Naive thymus-derived CD4-positive, alpha-beta T cell (primary cell): ENCODE measurements at regions not wholly inside any gene's neighbourhood (a gene's known extent, or its start where the extent isn't known, plus 50 kb on each side); places are given as distances from the start of the nearest gene placed in this dataset.

ENCODE experiments used
- ATAC-seq: fragments of 150-1000 bp; cut with Tn5 transposase; 2 replicates; pipeline ENCODE4 v1.10.0; 2021; ENCODE audit warnings: mild to moderate bottlenecking, moderate library complexity
- CTCF ChIA-PET: fragments of 350-600 bp; sonication (Branson Sonifier 250); formaldehyde crosslinking; loops from one replicate; lab custom pipeline; 2021; ENCODE audit warnings: antibody characterized with exemption; lab: Charles Lee
- POLR2A ChIA-PET: fragments of 350-600 bp; sonication (Branson Sonifier 250); formaldehyde crosslinking; loops from one replicate; lab custom pipeline; 2021; ENCODE audit warnings: antibody characterized with exemption, inconsistent platforms; lab: Charles Lee
- DNase-seq, 9 donors: peaks; one replicate each; pipeline versions ENCODE4 v3.0.0 to v3.0.0-alpha.2; 2020 to 2022; ENCODE audit warnings: mixed read lengths in 1 of 9
- H3K27ac ChIP-seq: one replicate; pipeline ENCODE4 v1.7.0; 2013; ENCODE audit warnings: mild to moderate bottlenecking, low read depth, low read length, moderate library complexity
- H3K27me3 ChIP-seq, 2 donors: one replicate each; pipeline ENCODE4 v1.7.0; 2013; ENCODE audit warnings: low read length in 2 of 2, mild to moderate bottlenecking in 2 of 2, moderate library complexity in 2 of 2; ENCODE audit not compliant: control insufficient read depth in 2 of 2, insufficient read depth in 2 of 2
- H3K36me3 ChIP-seq, 3 experiments: 1 replicate in 2 of 3; 2 replicates in 1 of 3; pipeline ENCODE4 v1.7.0; 2013; ENCODE audit warnings: low read length in 3 of 3, mild to moderate bottlenecking in 3 of 3, moderate library complexity in 1 of 3; ENCODE audit not compliant: insufficient read depth in 3 of 3, control insufficient read depth in 2 of 3
- H3K4me1 ChIP-seq, 2 donors: one replicate each; pipeline ENCODE4 v1.7.0; 2013; ENCODE audit warnings: low read length in 2 of 2, mild to moderate bottlenecking in 2 of 2, moderate library complexity in 1 of 2; ENCODE audit not compliant: control insufficient read depth in 2 of 2, insufficient read depth in 2 of 2
- H3K4me3 ChIP-seq: 2 replicates; pipeline ENCODE4 v1.7.0; 2013; ENCODE audit warnings: mild to moderate bottlenecking, low read length
- H3K9me3 ChIP-seq, 3 experiments: 1 replicate in 2 of 3; 2 replicates in 1 of 3; pipeline ENCODE4 v1.7.0; 2013; ENCODE audit warnings: low read length in 3 of 3; ENCODE audit not compliant: control insufficient read depth in 2 of 3
- H3K27ac Mint-ChIP-seq, 9 donors: one replicate each; pipeline ENCODE4 v1.8.0; 2020 to 2022; ENCODE audit warnings: mixed read lengths in 9 of 9, mild to moderate bottlenecking in 8 of 9, moderate library complexity in 5 of 9, inconsistent platforms in 2 of 9
- H3K27me3 Mint-ChIP-seq, 5 donors: one replicate each; pipeline ENCODE4 v1.8.0; 2021 to 2022; ENCODE audit warnings: mixed read lengths in 5 of 5, mild to moderate bottlenecking in 1 of 5
- H3K36me3 Mint-ChIP-seq, 5 donors: one replicate each; pipeline ENCODE4 v1.8.0; 2020 to 2022; ENCODE audit warnings: mixed read lengths in 5 of 5, mild to moderate bottlenecking in 3 of 5, inconsistent platforms in 1 of 5
- H3K4me1 Mint-ChIP-seq, 7 donors: one replicate each; pipeline ENCODE4 v1.8.0; 2020 to 2022; ENCODE audit warnings: mixed read lengths in 7 of 7, mild to moderate bottlenecking in 3 of 7, inconsistent platforms in 1 of 7
- H3K4me3 Mint-ChIP-seq, 10 donors: one replicate each; pipeline ENCODE4 v1.8.0; 2020 to 2022; ENCODE audit warnings: mild to moderate bottlenecking in 10 of 10, mixed read lengths in 10 of 10, moderate library complexity in 6 of 10, inconsistent platforms in 2 of 10
- H3K9me3 Mint-ChIP-seq, 11 donors: one replicate each; pipeline ENCODE4 v1.8.0; 2020 to 2022; ENCODE audit warnings: mixed read lengths in 11 of 11, mild to moderate bottlenecking in 4 of 11, inconsistent platforms in 1 of 11, moderate library complexity in 1 of 11
- intact Hi-C, 2 donors: fragments of 100-400 bp; cut with micrococcal nuclease; formaldehyde crosslinking; loops; one replicate each; pipeline ENCODE4 v1.15.1; 2023

- Histone ChIP-seq H3K27ac (no peak overlapping the region), H3K36me3 (no peaks in the 10 kb centered on the region), H3K27me3 (no peaks in the 10 kb centered on the region), H3K4me3 (no peak overlapping the region), H3K9me3 (no peaks in the 10 kb centered on the region), H3K4me1 (no peaks in the 10 kb centered on the region)
- no peak overlapping the region for H3K27ac Mint-ChIP-seq
- intact Hi-C loops = no loop called here
- ATAC-seq (no peak), DNase-seq (no peak)
- H3K4me3 Mint-ChIP-seq = no peak overlapping the region
- ChIA-PET CTCF (interaction anchor here (0.6 kb wide), 1 partner anchor 1223 kb away, joined by 3 read pairs; no protein-coding TSS in a partner anchor), POLR2A (no interaction called here)
- H3K27me3 Mint-ChIP-seq = no peaks in the 10 kb centered on the region
- H3K36me3 Mint-ChIP-seq = no peaks in the 10 kb centered on the region
- H3K9me3 Mint-ChIP-seq = peaks cover 0 to 3% (median 0%) of the 10 kb centered on the region in 11 donors
- H3K4me1 Mint-ChIP-seq = peaks cover 0 to 2% (median 0%) of the 10 kb centered on the region in 7 donors
These were observed 50.3 kb downstream of the NALF2 start for GRCh38 chrX:69554321-69554947.

GRCh38 chrX:69555481-69556041 lies 51.4 kb downstream of the NALF2 start:
- Histone ChIP-seq H3K4me1 (no peaks in the 10 kb centered on the region), H3K9me3 (no peaks in the 10 kb centered on the region), H3K27ac (no peak overlapping the region), H3K4me3 (no peak overlapping the region), H3K36me3 (no peaks in the 10 kb centered on the region), H3K27me3 (no peaks in the 10 kb centered on the region)
- POLR2A ChIA-PET = no interaction called here
- Mint-ChIP-seq H3K4me3 (no peak overlapping the region), H3K27me3 (no peaks in the 10 kb centered on the region), H3K4me1 (peaks cover 0 to 2% (median 0%) of the 10 kb centered on the region in 7 donors), H3K9me3 (peaks cover 0 to 3% (median 0%) of the 10 kb centered on the region in 11 donors), H3K36me3 (no peaks in the 10 kb centered on the region), H3K27ac (no peak overlapping the region)
- ATAC-seq (no peak), DNase-seq (no peak)
- intact Hi-C loops = no loop called here
- CTCF ChIA-PET = no interaction called here

- intact Hi-C loops = no loop called here
- H3K4me1 ChIP-seq = no peaks in the 10 kb centered on the region
- ATAC-seq (no peak), DNase-seq (no peak)
- H3K27ac ChIP-seq = no peak overlapping the region
- Mint-ChIP-seq H3K36me3 (no peaks in the 10 kb centered on the region), H3K9me3 (peaks cover 0 to 3% (median 0%) of the 10 kb centered on the region in 11 donors), H3K4me1 (peaks cover 0 to 2% (median 0%) of the 10 kb centered on the region in 7 donors), H3K27me3 (no peaks in the 10 kb centered on the region), H3K27ac (no peak overlapping the region), H3K4me3 (no peak overlapping the region)
- H3K27me3 ChIP-seq = no peaks in the 10 kb centered on the region
- H3K36me3 ChIP-seq = no peaks in the 10 kb centered on the region
- no peak overlapping the region for H3K4me3 ChIP-seq
- no peaks in the 10 kb centered on the region for H3K9me3 ChIP-seq
- ChIA-PET POLR2A (no interaction called here), CTCF (no interaction called here)
These were observed 52.2 kb downstream of the NALF2 start for GRCh38 chrX:69556060-69557011.

GRCh38 chrX:69562904-69563578 lies 52.9 kb upstream of the EDA start:
- Histone ChIP-seq H3K9me3 (no peaks in the 10 kb centered on the region), H3K36me3 (no peaks in the 10 kb centered on the region), H3K27me3 (no peaks in the 10 kb centered on the region), H3K4me1 (no peaks in the 10 kb centered on the region), H3K27ac (no peak overlapping the region), H3K4me3 (no peak overlapping the region)
- ATAC-seq (no peak), DNase-seq (no peak)
- H3K27ac Mint-ChIP-seq = no peak overlapping the region
- intact Hi-C loops = no loop called here
- H3K9me3 Mint-ChIP-seq = peaks cover 0 to 3% (median 0%) of the 10 kb centered on the region in 11 donors
- H3K36me3 Mint-ChIP-seq = no peaks in the 10 kb centered on the region
- POLR2A ChIA-PET = no interaction called here
- no peaks in the 10 kb centered on the region for H3K4me1 Mint-ChIP-seq
- no peak overlapping the region for H3K4me3 Mint-ChIP-seq
- CTCF ChIA-PET = no interaction called here
- H3K27me3 Mint-ChIP-seq = peaks cover 0 to 8% (median 0%) of the 10 kb centered on the region in 5 donors

GRCh38 chrX:69564665-69565064 lies 51.2 kb upstream of the EDA start:
- H3K9me3 Mint-ChIP-seq = no peaks in the 10 kb centered on the region

GRCh38 chrX:69565247-69565815 lies 50.6 kb upstream of the EDA start:
- no peaks in the 10 kb centered on the region for H3K36me3 Mint-ChIP-seq
- POLR2A ChIA-PET = no interaction called here
- CTCF ChIA-PET = no interaction called here
- no peaks in the 10 kb centered on the region for H3K9me3 ChIP-seq
- peak overlapping the region in 1 of 9 donors; percentile 0 for H3K27ac Mint-ChIP-seq
- peaks cover 0 to 2% (median 0%) of the 10 kb centered on the region in 7 donors for H3K4me1 Mint-ChIP-seq
- ATAC-seq = no peak
- H3K27me3 Mint-ChIP-seq = peaks cover 0 to 8% (median 0%) of the 10 kb centered on the region in 5 donors
- no peak overlapping the region for H3K4me3 ChIP-seq
- DNase-seq = no peak
- no peak overlapping the region for H3K27ac ChIP-seq
- H3K9me3 Mint-ChIP-seq = no peaks in the 10 kb centered on the region
- H3K4me3 Mint-ChIP-seq = no peak overlapping the region
- no peaks in the 10 kb centered on the region for H3K36me3 ChIP-seq
- H3K27me3 ChIP-seq = no peaks in the 10 kb centered on the region
- H3K4me1 ChIP-seq = no peaks in the 10 kb centered on the region
- intact Hi-C loops = no loop called here

More at GRCh38 chrX:69564665-69565064, 51.2 kb upstream of the EDA start:
- Histone ChIP-seq H3K36me3 (no peaks in the 10 kb centered on the region), H3K4me1 (no peaks in the 10 kb centered on the region), H3K4me3 (no peak overlapping the region), H3K27ac (no peak overlapping the region), H3K9me3 (no peaks in the 10 kb centered on the region), H3K27me3 (no peaks in the 10 kb centered on the region)
- Mint-ChIP-seq H3K4me1 (peaks cover 0 to 2% (median 0%) of the 10 kb centered on the region in 7 donors), H3K27me3 (peaks cover 0 to 8% (median 0%) of the 10 kb centered on the region in 5 donors), H3K4me3 (no peak overlapping the region), H3K36me3 (no peaks in the 10 kb centered on the region), H3K27ac (no peak overlapping the region)
- ChIA-PET POLR2A (no interaction called here), CTCF (no interaction called here)
- no peak for ATAC-seq
- intact Hi-C loops = no loop called here
- DNase-seq = no peak
